ENCODE measurements at regions not wholly inside any gene's neighbourhood (a gene's known extent, or its start where the extent isn't known, plus 50 kb on each side); places are given as distances from the start of the nearest gene placed in this dataset.

DNA sequence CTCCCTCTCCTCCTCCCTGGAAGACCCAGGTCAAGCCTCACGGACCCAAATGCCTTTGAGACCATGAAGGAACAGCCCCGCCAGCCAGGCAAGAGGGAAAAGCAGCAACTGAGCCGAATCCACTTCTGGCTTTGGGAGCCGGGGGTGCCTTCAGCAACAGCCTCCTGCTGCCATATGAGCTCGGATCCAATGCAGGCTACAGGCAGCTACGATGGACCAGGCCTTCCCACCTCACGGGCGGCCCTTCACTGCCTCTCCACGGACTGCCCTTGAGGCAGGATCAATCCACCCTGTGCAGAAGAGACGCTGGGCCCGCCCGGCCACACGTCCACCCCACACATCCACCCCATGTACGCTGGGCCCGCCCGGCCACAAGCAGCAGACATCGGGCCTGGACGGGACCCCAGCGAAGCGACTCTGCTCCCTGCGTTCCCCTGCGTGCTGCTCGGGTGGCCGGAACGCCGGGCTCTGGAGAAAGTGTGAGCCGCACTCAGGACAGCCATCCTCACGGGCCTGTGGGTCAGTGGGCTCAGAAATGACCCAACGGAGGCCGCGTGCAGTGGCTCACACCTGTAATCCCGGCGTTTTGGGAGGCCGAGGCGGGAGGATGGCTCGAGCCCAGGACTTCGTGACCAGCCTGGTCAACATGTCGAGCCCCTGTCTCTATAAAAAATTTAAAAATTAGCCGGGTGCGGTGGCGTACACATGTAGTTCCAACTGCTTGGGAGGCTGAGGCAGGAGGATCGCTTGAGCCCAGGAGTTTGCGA lies 82.0 kb downstream of the FOXL3 start:
- ChIA-PET POLR2A (no interaction called here), RAD21 (ENCODE audit: low non-redundant PET in 1 of 2, low total read pairs in 2 of 2, uncharacterized antibody in 2 of 2, unreplicated experiment in 2 of 2) (no interaction called here), CTCF (no interaction called here)
- no peaks in the 10 kb centered on the region for H3K79me2 ChIP-seq (ENCODE audit: insufficient read depth, low read length)
- intact Hi-C loops (cut with micrococcal nuclease): no loop called here
- H3K4me1 ChIP-seq (ENCODE audit: control insufficient read depth in 1 of 2, insufficient read depth in 2 of 2, low read length in 2 of 2): no peaks in the 10 kb centered on the region
- no peaks in the 10 kb centered on the region for H4K20me1 ChIP-seq (ENCODE audit: insufficient read depth)
- H3K9ac ChIP-seq (ENCODE audit: low read length): no peak overlapping the region
- no peak overlapping the region for H3K4me2 ChIP-seq (ENCODE audit: low read length)
- ATAC-seq (0 out of 2 replicates have a peak, but pooled peaks have one; percentile 38), DNase-seq (ENCODE audit: low read depth, low spot score) (no peak)
- no peaks in the 10 kb centered on the region for H3K27me3 ChIP-seq (ENCODE audit: insufficient read depth, low read length)
- no peak overlapping the region for H2AFZ ChIP-seq (ENCODE audit: low read depth, low read length, poor library complexity, severe bottlenecking)
- no peaks in the 10 kb centered on the region for H3K9me3 ChIP-seq (ENCODE audit: control insufficient read depth in 1 of 2, insufficient read depth in 1 of 2, low read depth in 1 of 2, low read length in 2 of 2)
- H3K36me3 ChIP-seq (ENCODE audit: control insufficient read depth in 1 of 2, insufficient read depth in 2 of 2, low read length in 2 of 2): no peaks in the 10 kb centered on the region
- no peak overlapping the region for H3K27ac ChIP-seq (ENCODE audit: low read depth, low read length)
- H3K4me3 ChIP-seq (replicated peaks in 1 of 2; ENCODE audit: low read depth in 1 of 2, low read length in 2 of 2): no peak overlapping the region
- TF ChIP-seq CBX3 (IDR thresholded peaks at IDR 0.05; ENCODE audit: low read depth) (no peak), CEBPB (IDR thresholded peaks at IDR 0.05; ENCODE audit: low read depth) (no peak), YY1 (IDR thresholded peaks at IDR 0.05; ENCODE audit: extremely low read depth, insufficient replicate concordance, low read depth, low read length) (no peak)
- TF ChIP-seq, protein P1, sequence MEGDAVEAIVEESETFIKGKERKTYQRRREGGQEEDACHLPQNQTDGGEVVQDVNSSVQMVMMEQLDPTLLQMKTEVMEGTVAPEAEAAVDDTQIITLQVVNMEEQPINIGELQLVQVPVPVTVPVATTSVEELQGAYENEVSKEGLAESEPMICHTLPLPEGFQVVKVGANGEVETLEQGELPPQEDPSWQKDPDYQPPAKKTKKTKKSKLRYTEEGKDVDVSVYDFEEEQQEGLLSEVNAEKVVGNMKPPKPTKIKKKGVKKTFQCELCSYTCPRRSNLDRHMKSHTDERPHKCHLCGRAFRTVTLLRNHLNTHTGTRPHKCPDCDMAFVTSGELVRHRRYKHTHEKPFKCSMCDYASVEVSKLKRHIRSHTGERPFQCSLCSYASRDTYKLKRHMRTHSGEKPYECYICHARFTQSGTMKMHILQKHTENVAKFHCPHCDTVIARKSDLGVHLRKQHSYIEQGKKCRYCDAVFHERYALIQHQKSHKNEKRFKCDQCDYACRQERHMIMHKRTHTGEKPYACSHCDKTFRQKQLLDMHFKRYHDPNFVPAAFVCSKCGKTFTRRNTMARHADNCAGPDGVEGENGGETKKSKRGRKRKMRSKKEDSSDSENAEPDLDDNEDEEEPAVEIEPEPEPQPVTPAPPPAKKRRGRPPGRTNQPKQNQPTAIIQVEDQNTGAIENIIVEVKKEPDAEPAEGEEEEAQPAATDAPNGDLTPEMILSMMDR (IDR thresholded peaks at IDR 0.05 in 2 of 3, conservative IDR thresholded peaks at IDR 0.05 in 1 of 3; ENCODE audit: borderline replicate concordance in 1 of 3, insufficient read depth in 1 of 3, low read depth in 2 of 3, low read length in 2 of 3): no peak
- no peaks in the 10 kb centered on the region for H3K9me2 ChIP-seq (ENCODE audit: insufficient read depth)
- no TSS peak for BruUV-seq (replicated peaks)

DNA sequence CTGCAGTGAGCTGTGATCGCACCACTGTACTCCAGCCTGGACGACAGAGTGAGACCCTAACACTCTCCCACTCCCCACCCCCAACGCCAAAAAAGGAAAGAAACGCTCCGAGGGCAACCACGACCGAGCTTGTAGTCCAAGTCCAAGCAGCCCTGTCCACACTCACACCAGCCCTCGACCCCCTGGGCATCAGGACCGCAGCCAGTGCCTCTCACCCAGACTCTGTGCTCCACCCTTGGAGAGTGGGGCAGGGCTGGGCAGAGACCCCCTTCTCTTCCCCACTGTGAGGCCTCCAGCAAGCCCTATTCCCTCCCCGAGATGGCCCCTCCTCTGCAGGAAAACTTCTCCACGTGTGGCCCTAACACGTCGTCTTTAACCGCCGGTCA lies 82.6 kb downstream of the FOXL3 start:
- Histone ChIP-seq H3K9me3 (ENCODE audit: control insufficient read depth in 1 of 2, insufficient read depth in 1 of 2, low read depth in 1 of 2, low read length in 2 of 2) (no peaks in the 10 kb centered on the region), H3K4me2 (ENCODE audit: low read length) (no peak overlapping the region), H3K4me1 (ENCODE audit: control insufficient read depth in 1 of 2, insufficient read depth in 2 of 2, low read length in 2 of 2) (no peaks in the 10 kb centered on the region), H3K79me2 (ENCODE audit: insufficient read depth, low read length) (no peaks in the 10 kb centered on the region), H2AFZ (ENCODE audit: low read depth, low read length, poor library complexity, severe bottlenecking) (no peak overlapping the region), H3K36me3 (ENCODE audit: control insufficient read depth in 1 of 2, insufficient read depth in 2 of 2, low read length in 2 of 2) (no peaks in the 10 kb centered on the region), H3K9me2 (ENCODE audit: insufficient read depth) (no peaks in the 10 kb centered on the region), H3K27ac (ENCODE audit: low read depth, low read length) (no peak overlapping the region), H4K20me1 (ENCODE audit: insufficient read depth) (no peaks in the 10 kb centered on the region), H3K4me3 (replicated peaks in 1 of 2; ENCODE audit: low read depth in 1 of 2, low read length in 2 of 2) (no peak overlapping the region), H3K9ac (ENCODE audit: low read length) (no peak overlapping the region), H3K27me3 (ENCODE audit: insufficient read depth, low read length) (no peaks in the 10 kb centered on the region)
- intact Hi-C loops (cut with micrococcal nuclease): no loop called here
- ChIA-PET CTCF (no interaction called here), RAD21 (ENCODE audit: low non-redundant PET in 1 of 2, low total read pairs in 2 of 2, uncharacterized antibody in 2 of 2, unreplicated experiment in 2 of 2) (no interaction called here), POLR2A (no interaction called here)
- no peak for ATAC-seq
- DNase-seq (ENCODE audit: low read depth, low spot score): no peak
- no TSS peak for BruUV-seq (replicated peaks)
- no peak for TF ChIP-seq ELF1 (IDR thresholded peaks at IDR 0.05; ENCODE audit: borderline replicate concordance, low read depth)
- TF ChIP-seq RAD21 (IDR thresholded peaks at IDR 0.05; ENCODE audit: low read depth): no peak
- TF ChIP-seq, protein P2, sequence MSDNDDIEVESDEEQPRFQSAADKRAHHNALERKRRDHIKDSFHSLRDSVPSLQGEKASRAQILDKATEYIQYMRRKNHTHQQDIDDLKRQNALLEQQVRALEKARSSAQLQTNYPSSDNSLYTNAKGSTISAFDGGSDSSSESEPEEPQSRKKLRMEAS (IDR thresholded peaks at IDR 0.05): no peak
- no peak for TF ChIP-seq CBX3 (IDR thresholded peaks at IDR 0.05; ENCODE audit: low read depth)
- TF ChIP-seq FOSL1 (IDR thresholded peaks at IDR 0.05; ENCODE audit: low read depth): no peak
- TF ChIP-seq, protein P3, sequence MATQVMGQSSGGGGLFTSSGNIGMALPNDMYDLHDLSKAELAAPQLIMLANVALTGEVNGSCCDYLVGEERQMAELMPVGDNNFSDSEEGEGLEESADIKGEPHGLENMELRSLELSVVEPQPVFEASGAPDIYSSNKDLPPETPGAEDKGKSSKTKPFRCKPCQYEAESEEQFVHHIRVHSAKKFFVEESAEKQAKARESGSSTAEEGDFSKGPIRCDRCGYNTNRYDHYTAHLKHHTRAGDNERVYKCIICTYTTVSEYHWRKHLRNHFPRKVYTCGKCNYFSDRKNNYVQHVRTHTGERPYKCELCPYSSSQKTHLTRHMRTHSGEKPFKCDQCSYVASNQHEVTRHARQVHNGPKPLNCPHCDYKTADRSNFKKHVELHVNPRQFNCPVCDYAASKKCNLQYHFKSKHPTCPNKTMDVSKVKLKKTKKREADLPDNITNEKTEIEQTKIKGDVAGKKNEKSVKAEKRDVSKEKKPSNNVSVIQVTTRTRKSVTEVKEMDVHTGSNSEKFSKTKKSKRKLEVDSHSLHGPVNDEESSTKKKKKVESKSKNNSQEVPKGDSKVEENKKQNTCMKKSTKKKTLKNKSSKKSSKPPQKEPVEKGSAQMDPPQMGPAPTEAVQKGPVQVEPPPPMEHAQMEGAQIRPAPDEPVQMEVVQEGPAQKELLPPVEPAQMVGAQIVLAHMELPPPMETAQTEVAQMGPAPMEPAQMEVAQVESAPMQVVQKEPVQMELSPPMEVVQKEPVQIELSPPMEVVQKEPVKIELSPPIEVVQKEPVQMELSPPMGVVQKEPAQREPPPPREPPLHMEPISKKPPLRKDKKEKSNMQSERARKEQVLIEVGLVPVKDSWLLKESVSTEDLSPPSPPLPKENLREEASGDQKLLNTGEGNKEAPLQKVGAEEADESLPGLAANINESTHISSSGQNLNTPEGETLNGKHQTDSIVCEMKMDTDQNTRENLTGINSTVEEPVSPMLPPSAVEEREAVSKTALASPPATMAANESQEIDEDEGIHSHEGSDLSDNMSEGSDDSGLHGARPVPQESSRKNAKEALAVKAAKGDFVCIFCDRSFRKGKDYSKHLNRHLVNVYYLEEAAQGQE (IDR thresholded peaks at IDR 0.05; ENCODE audit: low read depth): no peak
- no peak for TF ChIP-seq SIN3A (IDR thresholded peaks at IDR 0.05; ENCODE audit: low read depth)
- no peak for TF ChIP-seq POLR2A (IDR thresholded peaks at IDR 0.05; ENCODE audit: borderline replicate concordance, extremely low read depth, insufficient read depth, insufficient read length)
- TF ChIP-seq, protein P4, sequence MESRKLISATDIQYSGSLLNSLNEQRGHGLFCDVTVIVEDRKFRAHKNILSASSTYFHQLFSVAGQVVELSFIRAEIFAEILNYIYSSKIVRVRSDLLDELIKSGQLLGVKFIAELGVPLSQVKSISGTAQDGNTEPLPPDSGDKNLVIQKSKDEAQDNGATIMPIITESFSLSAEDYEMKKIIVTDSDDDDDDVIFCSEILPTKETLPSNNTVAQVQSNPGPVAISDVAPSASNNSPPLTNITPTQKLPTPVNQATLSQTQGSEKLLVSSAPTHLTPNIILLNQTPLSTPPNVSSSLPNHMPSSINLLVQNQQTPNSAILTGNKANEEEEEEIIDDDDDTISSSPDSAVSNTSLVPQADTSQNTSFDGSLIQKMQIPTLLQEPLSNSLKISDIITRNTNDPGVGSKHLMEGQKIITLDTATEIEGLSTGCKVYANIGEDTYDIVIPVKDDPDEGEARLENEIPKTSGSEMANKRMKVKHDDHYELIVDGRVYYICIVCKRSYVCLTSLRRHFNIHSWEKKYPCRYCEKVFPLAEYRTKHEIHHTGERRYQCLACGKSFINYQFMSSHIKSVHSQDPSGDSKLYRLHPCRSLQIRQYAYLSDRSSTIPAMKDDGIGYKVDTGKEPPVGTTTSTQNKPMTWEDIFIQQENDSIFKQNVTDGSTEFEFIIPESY (IDR thresholded peaks at IDR 0.05; ENCODE audit: extremely low read depth, insufficient replicate concordance, low read length): no peak
